ENCODE measurements at regions not wholly inside any gene's neighbourhood (a gene's known extent, or its start where the extent isn't known, plus 50 kb on each side); places are given as distances from the start of the nearest gene placed in this dataset.

DNA sequence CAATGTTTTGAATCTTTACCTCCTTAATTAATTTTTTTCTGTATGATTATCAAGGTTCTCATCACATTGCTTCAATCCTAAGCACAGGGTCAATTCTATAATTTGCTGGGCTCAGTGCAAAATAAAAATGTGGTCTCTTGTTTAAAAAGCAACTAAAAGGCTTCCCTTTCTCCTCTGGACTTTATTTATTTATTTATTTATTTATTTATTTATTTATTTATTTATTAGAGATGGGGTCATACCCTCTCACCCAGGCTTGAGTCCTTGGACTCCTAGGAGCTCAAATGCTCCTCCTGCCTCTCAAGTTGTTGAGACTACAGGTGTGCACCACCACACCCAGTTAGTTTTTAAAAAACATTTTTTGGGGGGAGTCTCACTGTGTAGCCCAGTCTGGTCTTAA is 710.1 kb upstream of the REG3G start:
- no peak for DNase-seq

DNA sequence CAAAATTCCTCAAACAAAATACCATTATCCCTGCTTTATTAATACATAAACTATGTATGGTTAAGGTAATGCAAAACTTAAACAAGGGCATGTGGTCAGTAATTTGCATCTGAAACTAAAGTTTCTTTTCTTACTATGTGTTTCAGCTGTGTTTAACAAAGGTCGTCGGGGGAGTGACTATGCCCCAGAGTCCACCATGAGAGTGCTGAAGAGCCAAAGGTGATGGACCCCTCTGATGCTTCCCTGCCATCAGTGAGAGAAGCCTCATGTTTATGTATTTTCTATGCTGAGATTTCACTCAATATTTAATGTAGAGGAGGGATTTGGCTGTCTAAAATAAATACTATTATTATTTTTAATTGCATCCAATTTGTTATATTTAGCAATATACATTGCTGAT is 707.2 kb upstream of the REG3G start:
- DNase-seq: no peak

DNA sequence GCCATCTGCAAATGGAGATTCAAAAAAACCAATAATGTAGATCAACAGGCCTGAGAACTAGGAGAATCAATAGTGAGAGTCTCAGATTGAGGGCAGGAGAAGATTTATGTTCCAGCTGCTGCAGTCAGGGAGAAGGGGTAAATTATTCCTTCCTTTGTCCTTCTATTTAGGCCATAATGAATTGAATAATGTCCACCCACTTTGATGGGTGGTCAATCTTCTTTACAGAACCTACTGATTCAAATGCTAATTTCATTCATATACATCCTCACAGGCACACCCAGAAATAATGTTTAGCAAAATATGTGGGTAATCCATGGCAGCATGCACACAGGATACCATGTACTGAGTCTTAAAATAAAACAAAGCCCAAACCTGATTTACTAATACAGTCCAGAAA is 695.3 kb upstream of the REG3G start:
- DNase-seq: no peak

DNA sequence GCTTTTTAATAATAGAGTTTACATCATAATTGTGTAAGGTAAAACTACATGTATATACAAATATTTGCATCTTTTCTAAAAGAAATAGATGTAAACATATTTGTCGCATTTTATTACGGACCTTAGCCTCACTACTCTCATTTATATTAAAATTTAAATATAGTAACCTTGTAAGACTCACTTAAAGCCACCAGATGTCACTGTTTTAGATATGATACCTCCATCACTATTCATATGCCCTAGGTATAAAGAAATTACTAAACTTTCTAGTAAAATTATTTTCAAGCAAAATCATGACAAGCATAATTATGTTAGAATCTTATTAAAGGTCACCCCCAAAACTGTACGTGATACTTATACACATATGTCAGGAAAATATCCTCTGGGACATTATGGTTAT is 674.3 kb upstream of the REG3G start:
- no peak for DNase-seq

DNA sequence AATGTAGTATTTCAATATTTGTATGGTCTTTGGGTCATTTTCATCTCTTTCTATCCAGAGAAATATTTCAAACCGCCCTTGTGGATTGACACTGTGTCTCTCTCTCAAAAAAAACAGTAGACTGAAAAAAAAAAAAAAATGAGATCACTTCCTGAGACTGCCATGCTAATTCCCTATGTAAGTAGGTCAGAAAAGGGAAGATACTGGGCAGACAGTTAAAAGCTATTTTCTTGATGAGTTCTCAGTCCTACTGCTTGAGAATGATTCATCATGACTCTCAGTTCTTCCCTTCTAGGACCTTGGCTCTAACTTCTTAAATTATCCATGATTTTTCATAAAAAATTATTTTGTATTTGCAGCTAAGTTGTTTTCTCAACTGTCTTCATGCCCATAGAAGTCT is 672.3 kb upstream of the REG3G start:
- DNase-seq: no peak

DNA sequence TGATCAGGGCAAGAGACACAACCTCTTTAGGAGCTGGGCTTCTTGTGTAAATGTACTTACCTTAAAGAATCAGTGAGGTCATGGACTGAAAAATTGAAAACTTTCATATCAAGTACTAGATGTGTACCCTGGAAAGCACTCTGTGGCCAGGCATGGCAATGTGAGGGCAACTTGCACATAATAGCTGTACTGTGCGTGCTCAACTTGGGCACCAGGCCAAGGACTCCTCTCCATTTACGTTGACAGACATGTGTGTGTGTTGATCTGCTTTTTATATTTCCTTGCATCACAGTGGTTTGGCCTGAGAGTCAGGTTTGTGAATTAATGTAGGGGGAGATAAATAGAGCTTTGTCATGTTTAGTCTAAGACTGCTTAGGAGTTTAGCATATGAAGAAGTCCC is 669.5 kb upstream of the REG3G start:
- DNase-seq: no peak

DNA sequence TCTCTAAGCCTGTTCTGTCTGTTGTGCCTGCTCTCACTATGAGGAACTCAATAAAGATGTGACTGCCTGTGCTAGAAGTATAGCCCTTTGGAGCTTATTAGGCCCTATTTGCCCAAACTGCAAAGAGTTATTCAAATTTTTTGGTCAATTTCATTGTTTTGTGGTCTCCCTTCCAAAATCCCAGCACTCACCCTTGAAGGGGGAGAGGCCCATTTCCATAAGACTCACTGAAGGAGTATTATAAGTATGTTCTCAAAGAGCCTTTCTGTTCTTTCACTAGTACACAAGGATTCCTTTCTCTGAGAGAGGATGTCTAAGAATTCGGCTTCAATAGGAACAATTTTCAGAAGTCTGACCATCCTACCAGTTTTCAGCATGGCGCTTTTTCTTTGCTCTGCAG is 641.9 kb upstream of the REG3G start:
- DNase-seq: no peak

DNA sequence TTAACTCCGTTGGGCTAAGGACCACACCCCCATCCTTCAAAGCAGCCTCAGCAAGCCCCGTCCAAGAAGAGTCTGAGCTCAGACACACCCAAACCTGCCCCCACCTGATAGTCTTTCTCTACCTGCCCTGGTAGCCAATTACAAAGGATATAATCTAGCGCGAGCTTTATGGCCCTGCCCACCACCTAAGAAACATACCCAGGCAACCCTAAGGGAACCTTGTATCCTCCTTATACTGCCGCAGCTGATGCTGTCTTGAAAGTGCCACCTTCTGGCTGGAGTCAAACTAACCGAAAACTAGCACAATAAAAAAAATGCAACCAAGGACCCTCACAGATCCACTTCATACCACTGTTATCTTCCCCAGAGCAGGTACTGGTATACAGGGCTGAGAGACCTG is 628.3 kb upstream of the REG3G start:
- no peak for DNase-seq

DNA sequence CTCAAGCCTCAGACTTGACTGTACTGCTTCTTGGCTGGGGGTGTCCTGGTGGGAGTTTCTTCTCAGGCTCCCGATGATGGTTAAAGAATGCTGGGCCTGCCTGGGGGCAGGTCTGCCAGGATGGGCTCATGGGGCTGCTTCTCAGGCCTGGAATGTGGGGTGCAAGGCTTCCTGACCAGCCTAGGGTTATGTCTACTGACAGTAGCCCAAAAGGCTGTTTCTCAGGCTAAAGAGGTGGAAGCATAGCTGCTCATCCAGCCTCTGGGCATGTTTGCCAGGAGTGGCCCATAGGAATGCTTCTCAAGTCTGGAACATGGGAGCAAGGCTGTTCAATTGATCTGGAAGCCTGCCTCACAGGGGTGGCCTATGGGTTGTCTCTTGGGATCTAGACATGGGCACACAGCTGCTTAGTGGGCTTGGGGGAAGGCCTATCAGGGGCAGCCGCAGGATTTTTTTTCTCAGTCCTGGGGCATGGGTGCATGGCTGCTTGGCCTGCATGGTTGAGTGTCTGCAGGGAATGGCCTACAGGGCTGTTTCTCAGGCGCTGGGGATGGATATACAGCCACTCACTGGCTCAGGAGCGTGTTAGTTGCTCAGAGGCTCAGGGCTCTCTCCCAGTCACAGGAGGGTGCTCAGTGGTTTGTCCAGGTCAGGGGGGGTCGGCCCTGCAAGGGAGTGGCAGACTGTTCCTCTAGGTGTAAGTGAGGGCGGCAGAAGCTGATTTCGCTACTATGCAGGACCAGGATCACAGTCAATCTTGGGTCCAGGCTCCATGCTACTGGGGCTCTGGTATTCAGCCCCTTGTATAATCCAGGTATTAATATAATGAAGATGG is 617.3 kb upstream of the REG3G start:
- no peak for DNase-seq

DNA sequence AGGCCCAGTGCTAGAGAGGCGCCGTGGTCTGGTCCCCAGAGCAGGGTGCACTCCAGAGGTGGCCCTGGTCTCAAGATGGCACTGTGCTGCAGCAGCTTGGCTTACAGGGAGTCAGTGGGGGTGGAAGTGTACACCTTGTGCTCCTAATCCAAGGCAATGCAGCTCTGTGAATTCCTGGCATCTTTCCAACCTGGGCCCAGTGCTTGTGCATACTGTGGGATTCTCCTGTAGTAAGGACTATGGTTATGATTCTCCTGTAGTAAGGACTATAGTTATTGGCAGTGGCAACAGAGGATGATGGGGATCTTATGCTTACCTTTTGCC is 616.7 kb upstream of the REG3G start:
- DNase-seq: no peak

DNA sequence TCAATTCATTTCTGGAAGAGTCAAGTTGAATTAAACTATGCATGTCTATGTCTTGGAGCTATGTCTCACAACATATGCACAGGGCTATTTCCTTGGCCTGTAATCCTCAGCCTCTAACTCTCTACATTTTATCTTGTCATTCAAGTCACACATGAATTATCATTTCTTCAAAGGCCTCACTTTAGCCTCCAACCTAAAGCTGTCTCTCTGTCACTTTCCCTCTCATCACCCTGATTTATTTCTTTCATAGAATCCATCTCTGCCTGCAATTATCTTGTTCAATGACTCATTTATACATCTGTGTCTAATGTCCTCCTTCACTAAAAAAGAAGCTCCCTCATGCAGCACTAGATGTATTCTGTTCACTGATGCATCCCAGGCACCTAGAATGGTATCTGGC is 614.2 kb upstream of the REG3G start:
- DNase-seq: no peak

DNA sequence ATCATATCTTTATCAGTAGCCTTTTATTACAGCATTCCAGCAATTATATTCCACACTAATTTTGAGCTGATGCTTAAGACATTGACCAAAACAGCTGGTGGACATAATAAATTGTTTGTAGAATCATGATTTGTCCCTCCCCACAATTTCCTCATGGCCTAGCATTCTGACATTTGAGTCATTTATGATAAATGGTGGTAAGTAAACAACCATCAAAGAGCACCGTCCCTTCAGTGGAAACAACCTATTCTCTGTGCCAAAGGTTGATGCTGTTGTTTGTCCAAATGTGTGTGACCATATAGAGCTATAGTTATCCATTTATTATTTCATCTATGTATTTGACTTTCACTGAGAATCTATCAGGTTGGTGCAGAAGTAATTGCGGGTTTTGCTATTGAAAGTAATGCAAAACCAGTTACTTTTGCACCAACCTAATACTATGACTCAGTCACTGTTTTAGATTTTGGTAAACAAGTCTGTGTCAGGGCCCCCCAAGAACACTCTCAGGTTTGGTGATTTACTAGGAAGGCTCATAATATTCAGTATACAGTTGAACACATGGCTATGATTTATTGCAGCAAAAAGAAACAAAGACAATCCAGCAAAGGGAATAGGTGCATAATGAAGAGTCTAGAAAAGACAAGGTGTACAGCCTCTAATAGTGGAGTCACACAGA is 608.7 kb upstream of the REG3G start:
- no peak for DNase-seq

DNA sequence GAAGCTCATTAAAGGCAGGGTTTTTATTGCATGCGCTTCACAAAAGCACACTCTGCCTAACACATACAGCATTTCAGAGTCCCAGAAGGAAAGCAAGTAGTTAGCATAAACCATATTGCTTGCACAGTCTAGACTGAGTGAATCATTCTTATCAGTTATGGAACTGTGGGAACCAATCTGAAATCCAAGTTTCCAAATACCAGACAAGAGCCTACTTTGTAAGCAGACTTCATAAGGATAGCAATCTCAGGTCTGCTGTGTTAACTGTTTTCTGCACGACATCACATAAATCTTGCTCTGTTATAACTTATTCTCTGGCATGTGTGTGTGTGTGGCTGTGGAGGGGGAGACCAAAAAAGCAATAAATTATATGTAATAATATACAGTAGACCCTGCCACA is 608.1 kb upstream of the REG3G start:
- DNase-seq: no peak

DNA sequence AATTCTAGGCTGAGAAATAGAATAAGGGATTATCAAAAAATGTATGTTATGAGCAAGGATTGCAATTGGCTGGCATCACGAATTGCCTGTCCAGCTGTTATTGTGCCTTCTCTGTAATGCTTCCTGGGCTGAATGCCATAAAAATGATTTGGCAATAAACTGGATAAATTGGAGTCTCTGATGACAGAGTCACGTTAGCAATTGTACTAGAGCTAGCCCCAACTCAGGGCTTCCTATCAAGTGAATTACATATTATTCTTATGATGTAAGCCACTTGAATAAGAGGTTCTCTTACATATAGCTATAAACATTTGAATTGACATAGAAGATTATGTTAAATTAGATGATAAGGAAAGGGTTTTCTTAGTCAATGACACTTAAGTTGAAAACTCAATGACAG is 607.5 kb upstream of the REG3G start:
- no peak for DNase-seq

DNA sequence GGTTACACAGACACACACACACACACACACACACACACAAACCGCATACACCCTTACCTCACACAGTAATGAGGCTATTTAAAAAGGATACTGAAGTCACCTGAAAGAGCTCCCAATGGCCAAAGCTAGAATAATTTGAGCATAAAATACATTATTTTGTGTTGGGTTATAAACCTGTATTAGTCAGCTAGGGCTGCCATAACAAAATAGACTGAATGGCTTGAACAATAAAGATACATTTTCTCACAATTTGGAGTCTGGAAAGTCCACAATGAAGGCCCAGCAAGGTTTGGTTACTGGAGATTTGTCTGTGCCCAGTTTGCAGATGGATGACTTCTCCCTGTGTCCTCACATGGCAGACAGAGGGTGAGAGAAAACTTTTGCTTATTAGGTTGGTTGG is 605.4 kb upstream of the REG3G start:
- DNase-seq: no peak

DNA sequence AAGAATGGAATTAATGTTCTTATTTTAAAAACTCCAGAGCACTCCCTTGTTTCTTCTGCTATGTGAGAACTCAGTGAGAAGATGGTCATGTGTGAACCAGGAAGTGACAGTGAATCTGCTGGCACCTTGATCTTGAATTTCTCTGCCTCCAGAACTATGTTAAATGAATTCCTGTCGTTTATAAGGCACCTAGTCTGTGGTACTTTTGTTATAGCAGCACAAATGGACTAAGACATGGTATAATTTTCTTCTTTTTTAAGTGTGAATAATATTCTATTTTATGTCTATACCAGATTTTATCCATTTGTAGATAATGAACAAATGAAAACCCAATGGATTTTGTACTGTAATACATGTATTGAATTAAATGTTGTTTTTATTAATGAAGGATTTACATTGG is 601.9 kb upstream of the REG3G start:
- no peak for DNase-seq

DNA sequence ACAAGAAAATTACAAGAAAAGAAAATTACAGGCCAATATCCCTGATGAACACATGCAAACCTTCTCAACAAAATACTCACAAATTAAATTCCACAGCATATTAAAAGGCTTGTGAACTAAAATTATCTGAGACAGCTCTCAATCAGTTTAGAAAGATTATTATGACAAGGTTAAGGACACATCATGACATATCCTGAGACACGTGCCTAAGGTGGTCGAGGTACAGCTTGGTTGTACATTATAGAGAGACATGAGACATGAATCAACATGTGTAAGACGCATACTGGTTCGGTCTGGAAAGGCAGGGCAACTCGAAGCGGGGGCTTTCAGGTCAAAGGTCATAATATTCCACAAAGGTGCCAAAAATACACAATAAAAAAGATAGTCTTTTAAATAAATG is 598.3 kb upstream of the REG3G start:
- no peak for DNase-seq

DNA sequence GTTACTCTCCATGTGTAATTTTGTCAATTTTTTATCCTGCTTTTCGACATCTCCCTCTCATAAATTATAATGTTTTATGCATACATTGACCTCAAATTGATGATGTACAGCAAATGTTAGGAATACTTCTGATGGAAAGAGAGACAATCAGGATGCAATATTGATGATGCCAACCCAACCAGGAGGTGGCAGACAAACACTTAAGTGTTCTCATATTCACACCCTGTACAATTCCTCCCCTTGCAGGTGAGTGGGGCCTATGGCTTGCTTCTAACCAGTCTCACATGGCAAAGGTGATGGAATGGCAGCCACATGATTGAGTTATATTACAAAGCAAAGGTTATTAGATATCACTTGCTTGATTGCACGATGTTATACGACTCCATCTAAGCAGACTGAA is 594.3 kb upstream of the REG3G start:
- no peak for DNase-seq

DNA sequence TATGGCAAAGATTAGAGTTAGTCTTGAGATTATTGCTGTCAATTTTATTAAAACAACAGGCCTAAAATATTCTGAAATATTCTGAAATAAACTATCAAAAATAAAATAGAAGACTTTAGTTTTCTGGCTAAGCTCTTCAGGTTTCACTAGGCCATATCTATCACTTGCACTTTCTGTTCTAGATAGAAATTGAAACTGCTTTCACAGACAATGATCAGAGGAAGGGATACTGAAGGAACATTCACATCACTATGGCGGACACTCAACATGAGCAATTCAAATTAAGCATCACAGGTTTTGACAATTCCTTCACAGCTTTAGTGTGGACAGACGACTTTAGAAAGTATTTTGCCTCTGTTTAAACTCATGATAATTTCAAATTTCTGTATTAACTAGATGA is 586.4 kb upstream of the REG3G start:
- no peak for DNase-seq

DNA sequence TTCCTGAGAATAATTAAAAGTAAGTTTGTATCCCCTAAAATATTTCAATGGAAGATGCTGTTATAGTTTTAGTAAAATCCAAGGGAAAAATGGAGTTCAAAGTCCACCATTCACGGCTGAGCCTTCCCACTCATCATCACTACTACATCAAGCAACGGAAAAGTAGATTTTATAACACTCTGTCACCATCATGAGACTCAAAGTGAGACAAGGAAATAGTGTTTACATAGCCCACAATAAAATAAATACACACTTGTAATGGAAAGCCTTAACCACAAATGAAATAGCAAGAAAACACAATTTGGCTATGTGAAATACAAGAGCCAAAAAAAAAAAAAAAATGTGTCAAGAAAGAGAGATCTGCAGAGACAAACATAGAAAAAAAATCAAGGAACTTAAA is 569.9 kb upstream of the REG3G start:
- DNase-seq: no peak

DNA sequence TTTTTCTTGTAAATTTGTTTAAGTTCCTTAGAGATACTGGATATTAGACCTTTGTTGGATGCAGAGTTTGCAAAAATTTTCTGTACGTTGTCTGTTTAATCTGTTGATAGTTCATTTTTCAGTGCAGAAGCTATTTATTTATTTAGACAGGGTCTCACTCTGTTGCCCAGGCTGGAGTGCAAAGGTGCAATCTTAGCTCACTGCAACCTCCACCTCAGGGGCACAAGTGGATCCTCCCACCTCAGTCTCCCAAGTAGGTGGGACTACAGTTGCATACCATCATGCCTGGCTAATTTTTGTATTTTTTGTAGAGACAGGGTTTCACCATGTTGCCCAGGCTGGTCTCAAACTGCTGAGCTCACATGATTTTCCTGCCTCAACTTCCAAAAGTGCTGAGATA is 568.2 kb upstream of the REG3G start:
- DNase-seq: no peak

DNA sequence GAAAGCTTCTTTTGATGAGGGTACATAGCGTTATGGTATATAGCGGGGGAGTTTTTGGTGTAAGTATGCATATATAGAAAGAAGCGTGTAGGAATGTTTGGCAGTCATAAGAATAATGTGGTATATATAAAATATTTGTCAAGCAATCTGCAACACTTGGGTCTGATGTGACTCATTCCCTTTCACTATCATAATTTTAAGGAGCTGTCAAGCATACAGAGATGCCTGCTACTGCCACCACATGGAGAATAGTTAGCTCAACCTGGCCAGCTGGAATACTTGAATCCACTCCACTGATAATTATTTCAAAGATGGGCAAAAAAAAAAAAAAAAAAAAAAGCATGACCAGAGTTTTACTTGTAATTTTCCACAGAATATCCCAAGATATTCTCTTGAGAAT is 559.8 kb upstream of the REG3G start:
- DNase-seq: no peak

DNA sequence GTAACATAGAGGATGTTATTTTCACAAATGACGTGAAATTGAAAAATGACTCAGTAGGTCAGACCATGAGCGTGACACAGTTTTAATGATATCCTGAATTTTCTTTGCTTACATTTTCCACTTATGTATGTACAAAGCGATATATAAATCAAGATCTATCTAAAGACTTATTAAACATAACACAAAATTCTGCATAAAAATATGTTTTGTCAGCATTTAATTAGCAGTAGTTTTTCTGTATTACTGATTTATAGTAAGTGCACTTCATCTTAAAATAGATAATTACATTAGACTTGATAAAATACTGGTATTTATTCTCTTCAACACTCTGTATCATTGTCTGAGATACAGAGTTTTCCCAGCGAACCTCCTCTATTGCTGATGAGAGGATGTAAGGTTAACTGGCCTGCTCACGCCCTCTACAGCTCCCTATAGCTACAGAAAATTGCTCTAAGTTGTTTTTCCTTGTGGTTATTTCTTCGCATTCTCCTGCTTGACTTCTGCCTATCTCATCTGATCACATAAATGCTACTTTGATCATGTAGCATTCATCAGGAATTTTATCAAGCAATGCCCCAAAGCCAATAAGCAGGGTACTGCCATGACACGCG is 548.8 kb upstream of the REG3G start:
- DNase-seq: no peak

DNA sequence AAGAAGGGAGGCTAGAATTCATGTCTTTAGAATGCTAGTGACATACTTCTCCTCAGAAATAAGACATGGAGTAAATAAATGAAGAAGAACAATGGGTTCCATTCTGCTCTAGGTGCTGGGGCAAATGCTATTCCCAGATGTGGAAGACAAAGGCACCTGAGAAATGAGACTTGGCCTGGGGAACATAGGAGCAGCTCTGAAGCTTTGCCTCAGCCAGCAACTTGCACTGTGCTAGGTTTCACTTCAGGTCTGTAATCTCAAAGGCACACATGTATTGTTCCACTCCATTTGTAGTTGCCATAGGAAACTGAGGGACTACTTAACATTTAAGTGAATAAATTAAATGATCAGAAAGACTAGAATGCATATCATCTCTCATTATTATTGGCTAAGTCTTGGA is 538.9 kb upstream of the REG3G start:
- DNase-seq: no peak

DNA sequence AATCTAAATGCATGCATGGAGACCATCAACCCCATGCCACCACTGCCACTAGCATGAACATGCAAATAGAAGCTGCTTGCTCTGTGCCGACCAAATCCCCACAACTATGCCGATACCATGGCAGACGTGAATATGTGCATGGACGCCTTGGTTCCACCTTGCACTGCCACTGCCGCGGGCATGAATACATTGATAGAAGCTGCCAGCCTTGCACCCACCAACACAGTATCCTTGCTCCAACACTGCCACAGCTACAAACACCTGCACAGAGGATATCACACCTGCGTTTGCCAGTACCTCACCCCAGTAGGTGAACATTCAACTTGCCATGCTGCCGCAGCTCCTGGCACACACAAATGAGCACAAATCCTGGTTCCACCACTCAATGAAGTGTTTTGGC is 527.4 kb upstream of the REG3G start:
- DNase-seq: no peak

All from activated gamma-delta T cell (primary cell).